ENCODE measurements at regions not wholly inside any gene's neighbourhood (a gene's known extent, or its start where the extent isn't known, plus 50 kb on each side); places are given as distances from the start of the nearest gene placed in this dataset.

GRCh38 chr14:104504172-104504735, 75.3 kb upstream of the C14orf180 start:
- TF ChIP-seq CTCF (IDR thresholded peaks at IDR 0.05; ENCODE audit: low read depth, low read length, missing input control) (no peak), SP1 (IDR thresholded peaks at IDR 0.05) (no peak), FOXA1 (IDR thresholded peaks at IDR 0.05) (no peak), ZBTB33 (IDR thresholded peaks at IDR 0.05) (no peak), TAF1 (conservative IDR thresholded peaks at IDR 0.05) (no peak)
